HL-60 (cell line): ENCODE measurements at regions not wholly inside any gene's neighbourhood (a gene's known extent, or its start where the extent isn't known, plus 50 kb on each side); places are given as distances from the start of the nearest gene placed in this dataset.

Source experiments
- DNase-seq, 2 experiments: peaks; one replicate each; pipeline ENCODE4 v3.0.0-alpha.2; 2010 to 2020; ENCODE audit warnings: low read depth in 1 of 2, low spot score in 1 of 2
- H3K27ac ChIP-seq: fragments of 250-450 bp; sonication (Bioruptor Pico); replicated peaks from 2 replicates; pipeline ENCODE4 v1.5.1; 2020; ENCODE audit warnings: mild to moderate bottlenecking, moderate library complexity
- H3K27me3 ChIP-seq: fragments of 250-450 bp; sonication (Bioruptor Pico); 2 replicates; pipeline ENCODE4 v1.5.1; 2021; ENCODE audit warnings: mild to moderate bottlenecking, moderate library complexity; ENCODE audit not compliant: insufficient read depth, poor library complexity, severe bottlenecking
- H3K4me3 ChIP-seq: replicated peaks from 2 replicates; pipeline ENCODE4 v1.5.1; 2011; ENCODE audit warnings: mild to moderate bottlenecking, control low read depth, low read length; ENCODE audit not compliant: insufficient read depth
- GABPA ChIP-seq: IDR thresholded peaks from 2 replicates; pipeline ENCODE4 v1.6.1; 2012; ENCODE audit warnings: low read depth
- POLR2AphosphoS5 ChIP-seq: IDR thresholded peaks from 2 replicates; pipeline ENCODE4 v1.6.1; 2012; ENCODE audit warnings: low read depth
- SPI1 ChIP-seq: IDR thresholded peaks from 2 replicates; pipeline ENCODE4 v1.6.1; 2012; ENCODE audit warnings: low read depth, mild to moderate bottlenecking, borderline replicate concordance
- TF ChIP-seq, protein P1 (sequence below): IDR thresholded peaks from 2 replicates; pipeline ENCODE4 v1.6.1; 2012; ENCODE audit warnings: low read depth; ENCODE audit not compliant: insufficient replicate concordance
- TF ChIP-seq, protein P2 (sequence below): IDR thresholded peaks from one replicate; pipeline ENCODE4 v1.5.1; 2011; ENCODE audit warnings: low read length, control low read depth, inconsistent platforms; ENCODE audit not compliant: insufficient read depth

DNA sequence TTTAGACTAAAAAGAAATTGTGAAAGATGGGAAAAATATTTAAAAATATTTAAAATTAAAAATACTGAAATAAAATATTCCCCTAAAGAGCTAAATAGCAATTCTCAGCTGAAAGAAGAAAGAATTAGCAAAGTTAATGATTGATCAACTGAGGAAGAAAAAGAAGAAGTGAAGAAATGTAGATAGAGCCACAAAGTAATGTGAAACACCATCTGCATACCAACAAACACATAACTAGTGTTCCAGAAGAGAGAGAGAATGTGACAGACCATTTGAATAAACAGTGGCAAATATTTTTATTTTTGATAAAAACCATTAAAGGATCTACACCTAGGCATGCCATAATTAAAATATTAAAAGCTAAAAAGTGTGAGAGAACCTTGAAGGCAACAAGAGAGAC is 784.5 kb upstream of the ZWINT start:
- Histone ChIP-seq H3K27me3 (no peaks in the 10 kb centered on the region), H3K4me3 (no peak overlapping the region), H3K27ac (no peak overlapping the region)
- DNase-seq: no peak
- TF ChIP-seq SPI1 (no peak), POLR2AphosphoS5 (no peak), GABPA (no peak)
- TF ChIP-seq, protein P1, sequence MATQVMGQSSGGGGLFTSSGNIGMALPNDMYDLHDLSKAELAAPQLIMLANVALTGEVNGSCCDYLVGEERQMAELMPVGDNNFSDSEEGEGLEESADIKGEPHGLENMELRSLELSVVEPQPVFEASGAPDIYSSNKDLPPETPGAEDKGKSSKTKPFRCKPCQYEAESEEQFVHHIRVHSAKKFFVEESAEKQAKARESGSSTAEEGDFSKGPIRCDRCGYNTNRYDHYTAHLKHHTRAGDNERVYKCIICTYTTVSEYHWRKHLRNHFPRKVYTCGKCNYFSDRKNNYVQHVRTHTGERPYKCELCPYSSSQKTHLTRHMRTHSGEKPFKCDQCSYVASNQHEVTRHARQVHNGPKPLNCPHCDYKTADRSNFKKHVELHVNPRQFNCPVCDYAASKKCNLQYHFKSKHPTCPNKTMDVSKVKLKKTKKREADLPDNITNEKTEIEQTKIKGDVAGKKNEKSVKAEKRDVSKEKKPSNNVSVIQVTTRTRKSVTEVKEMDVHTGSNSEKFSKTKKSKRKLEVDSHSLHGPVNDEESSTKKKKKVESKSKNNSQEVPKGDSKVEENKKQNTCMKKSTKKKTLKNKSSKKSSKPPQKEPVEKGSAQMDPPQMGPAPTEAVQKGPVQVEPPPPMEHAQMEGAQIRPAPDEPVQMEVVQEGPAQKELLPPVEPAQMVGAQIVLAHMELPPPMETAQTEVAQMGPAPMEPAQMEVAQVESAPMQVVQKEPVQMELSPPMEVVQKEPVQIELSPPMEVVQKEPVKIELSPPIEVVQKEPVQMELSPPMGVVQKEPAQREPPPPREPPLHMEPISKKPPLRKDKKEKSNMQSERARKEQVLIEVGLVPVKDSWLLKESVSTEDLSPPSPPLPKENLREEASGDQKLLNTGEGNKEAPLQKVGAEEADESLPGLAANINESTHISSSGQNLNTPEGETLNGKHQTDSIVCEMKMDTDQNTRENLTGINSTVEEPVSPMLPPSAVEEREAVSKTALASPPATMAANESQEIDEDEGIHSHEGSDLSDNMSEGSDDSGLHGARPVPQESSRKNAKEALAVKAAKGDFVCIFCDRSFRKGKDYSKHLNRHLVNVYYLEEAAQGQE: no peak
- TF ChIP-seq, protein P2, sequence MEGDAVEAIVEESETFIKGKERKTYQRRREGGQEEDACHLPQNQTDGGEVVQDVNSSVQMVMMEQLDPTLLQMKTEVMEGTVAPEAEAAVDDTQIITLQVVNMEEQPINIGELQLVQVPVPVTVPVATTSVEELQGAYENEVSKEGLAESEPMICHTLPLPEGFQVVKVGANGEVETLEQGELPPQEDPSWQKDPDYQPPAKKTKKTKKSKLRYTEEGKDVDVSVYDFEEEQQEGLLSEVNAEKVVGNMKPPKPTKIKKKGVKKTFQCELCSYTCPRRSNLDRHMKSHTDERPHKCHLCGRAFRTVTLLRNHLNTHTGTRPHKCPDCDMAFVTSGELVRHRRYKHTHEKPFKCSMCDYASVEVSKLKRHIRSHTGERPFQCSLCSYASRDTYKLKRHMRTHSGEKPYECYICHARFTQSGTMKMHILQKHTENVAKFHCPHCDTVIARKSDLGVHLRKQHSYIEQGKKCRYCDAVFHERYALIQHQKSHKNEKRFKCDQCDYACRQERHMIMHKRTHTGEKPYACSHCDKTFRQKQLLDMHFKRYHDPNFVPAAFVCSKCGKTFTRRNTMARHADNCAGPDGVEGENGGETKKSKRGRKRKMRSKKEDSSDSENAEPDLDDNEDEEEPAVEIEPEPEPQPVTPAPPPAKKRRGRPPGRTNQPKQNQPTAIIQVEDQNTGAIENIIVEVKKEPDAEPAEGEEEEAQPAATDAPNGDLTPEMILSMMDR: no peak

DNA sequence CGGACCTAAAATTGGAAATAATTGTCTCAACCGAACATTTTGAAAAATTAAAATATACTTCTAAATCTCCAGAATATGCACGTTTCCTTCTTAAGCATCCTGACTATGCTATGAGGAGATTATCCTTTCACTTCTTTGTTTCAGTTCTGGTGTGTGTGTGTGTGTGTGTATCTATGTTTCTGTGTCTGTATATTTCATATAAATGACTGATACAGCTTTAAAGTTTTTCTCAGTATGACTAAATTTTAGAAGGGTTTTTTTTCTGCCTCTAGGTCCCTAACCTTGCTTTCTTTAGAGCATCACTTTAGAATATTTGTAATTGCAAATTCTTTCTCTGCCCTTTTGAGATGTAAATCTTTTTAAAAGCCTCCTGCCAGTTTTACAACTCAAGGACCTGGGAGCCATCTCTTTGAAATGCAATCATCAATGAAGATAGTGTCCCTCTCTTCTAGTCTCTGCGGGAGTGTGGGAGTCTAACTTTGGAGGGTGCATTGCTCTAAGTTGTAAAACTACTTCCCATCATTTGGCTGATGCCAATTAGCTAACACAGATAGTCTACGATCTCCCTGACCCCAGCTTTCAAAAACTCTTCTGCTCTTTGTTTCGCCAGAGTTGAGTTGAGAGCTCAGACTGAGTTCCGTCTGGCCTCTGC is 782.0 kb upstream of the ZWINT start:
- TF ChIP-seq, protein P1: no peak
- TF ChIP-seq, protein P2: no peak
- no peak for TF ChIP-seq GABPA
- no peak for TF ChIP-seq SPI1
- TF ChIP-seq POLR2AphosphoS5: no peak
- H3K27me3 ChIP-seq: no peaks in the 10 kb centered on the region
- DNase-seq: no peak
- no peak overlapping the region for H3K4me3 ChIP-seq
- no peak overlapping the region for H3K27ac ChIP-seq

DNA sequence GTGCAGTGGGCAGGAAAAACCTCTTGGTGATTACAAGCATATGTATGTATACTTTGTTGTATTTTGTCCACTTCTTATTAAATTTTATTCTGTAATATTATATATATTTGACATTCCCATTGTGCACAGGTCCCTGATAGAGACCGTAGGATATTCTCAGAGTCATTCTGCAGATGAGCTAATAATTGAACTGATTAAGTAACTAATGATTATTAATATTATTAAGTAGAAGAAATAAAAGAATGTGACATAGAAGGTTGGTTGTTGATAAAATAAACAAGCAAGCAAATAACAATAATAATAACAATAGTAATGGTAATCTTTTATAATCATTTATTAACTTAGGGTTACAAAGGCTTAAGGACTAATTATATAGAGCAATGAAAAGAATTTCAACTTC is 780.6 kb upstream of the ZWINT start:
- Histone ChIP-seq H3K27ac (no peak overlapping the region), H3K4me3 (no peak overlapping the region), H3K27me3 (no peaks in the 10 kb centered on the region)
- DNase-seq: no peak
- TF ChIP-seq GABPA (no peak), SPI1 (no peak), POLR2AphosphoS5 (no peak)
- TF ChIP-seq, protein P1: no peak
- TF ChIP-seq, protein P2: no peak
